GM23338 (cell line): ENCODE measurements at regions not wholly inside any gene's neighbourhood (a gene's known extent, or its start where the extent isn't known, plus 50 kb on each side); places are given as distances from the start of the nearest gene placed in this dataset.

Experiments
- ATAC-seq: fragments of 200-7000 bp; cut with Tn5 transposase; 3 replicates; pipeline ENCODE4 v1.9.1; 2020
- DNase-seq: peaks from one replicate; pipeline ENCODE4 v3.0.0-alpha.2; 2015; ENCODE audit warnings: low spot score
- H2AFZ ChIP-seq: fragments of 200-600 bp; sonication (generic); 2 replicates; pipeline ENCODE4 v1.8.0; 2016; ENCODE audit warnings: antibody characterized with exemption, mild to moderate bottlenecking, moderate library complexity
- H3F3A ChIP-seq: fragments of 200-600 bp; sonication (generic); replicated peaks from 2 replicates; pipeline ENCODE4 v1.8.0; 2017; ENCODE audit warnings: antibody characterized with exemption, mixed run types, low read depth
- H3K27ac ChIP-seq: fragments of 200-600 bp; sonication (generic); 2 replicates; pipeline ENCODE4 v1.6.1; 2016; ENCODE audit warnings: low read depth
- H3K27me3 ChIP-seq: fragments of 200-600 bp; sonication (generic); 2 replicates; pipeline ENCODE4 v1.8.0; 2016; ENCODE audit warnings: mild to moderate bottlenecking, mixed run types, moderate library complexity; ENCODE audit not compliant: insufficient read depth
- H3K36me3 ChIP-seq: fragments of 200-600 bp; sonication (generic); 2 replicates; pipeline ENCODE4 v1.8.0; 2016; ENCODE audit warnings: mild to moderate bottlenecking; ENCODE audit not compliant: insufficient read depth
- H3K4me1 ChIP-seq: fragments of 200-600 bp; sonication (generic); 2 replicates; pipeline ENCODE4 v1.8.0; 2016; ENCODE audit warnings: mild to moderate bottlenecking, moderate library complexity; ENCODE audit not compliant: insufficient read depth
- H3K4me2 ChIP-seq: fragments of 200-600 bp; sonication (generic); 2 replicates; pipeline ENCODE4 v1.7.1; 2017; ENCODE audit warnings: mixed run types
- H3K4me3 ChIP-seq: fragments of 200-600 bp; sonication (generic); 2 replicates; pipeline ENCODE4 v1.6.1; 2016; ENCODE audit warnings: mixed run types
- H3K79me2 ChIP-seq: fragments of 200-600 bp; sonication (generic); replicated peaks from 2 replicates; pipeline ENCODE4 v1.8.0; 2017; ENCODE audit warnings: mild to moderate bottlenecking; ENCODE audit not compliant: insufficient read depth
- H3K9me2 ChIP-seq: fragments of 200-600 bp; sonication (generic); 2 replicates; pipeline ENCODE4 v1.8.0; 2017; ENCODE audit not compliant: insufficient read depth
- H4K20me1 ChIP-seq: fragments of 200-600 bp; sonication (generic); replicated peaks from 2 replicates; pipeline ENCODE4 v1.8.0; 2017; ENCODE audit warnings: mild to moderate bottlenecking; ENCODE audit not compliant: insufficient read depth
- H3K27ac Mint-ChIP-seq: 2 replicates; pipeline ENCODE4 v1.8.0; 2020; ENCODE audit warnings: inconsistent platforms, mild to moderate bottlenecking, moderate library complexity, mixed read lengths
- H3K27me3 Mint-ChIP-seq: 3 replicates; pipeline ENCODE4 v1.8.0; 2022; ENCODE audit warnings: low read depth, mild to moderate bottlenecking, moderate library complexity, mixed read lengths, inconsistent platforms; ENCODE audit not compliant: insufficient read depth, poor library complexity
- H3K36me3 Mint-ChIP-seq: 3 replicates; pipeline ENCODE4 v1.8.0; 2021; ENCODE audit warnings: low read depth, mild to moderate bottlenecking, inconsistent platforms, moderate library complexity, mixed read lengths
- H3K4me1 Mint-ChIP-seq: 3 replicates; pipeline ENCODE4 v1.8.0; 2020; ENCODE audit warnings: mild to moderate bottlenecking, inconsistent platforms, mixed read lengths
- H3K4me3 Mint-ChIP-seq: 3 replicates; pipeline ENCODE4 v1.8.0; 2021; ENCODE audit warnings: moderate library complexity, mild to moderate bottlenecking, inconsistent platforms, mixed read lengths
- H3K9me3 Mint-ChIP-seq: 3 replicates; pipeline ENCODE4 v1.8.0; 2020; ENCODE audit warnings: moderate library complexity, mild to moderate bottlenecking, inconsistent platforms, mixed read lengths
- CREB1 ChIP-seq: fragments of 250-450 bp; sonication (Bioruptor Pico); IDR thresholded peaks from 2 replicates; pipeline ENCODE4 v1.5.0; 2020; ENCODE audit warnings: low read depth, mild to moderate bottlenecking, moderate library complexity
- CTCF ChIP-seq, 2 experiments: fragments of 200-600 bp in 1 of 2; sonication (generic) in 1 of 2; conservative IDR thresholded peaks; 2 replicates each; pipeline versions ENCODE4 v1.5.1 to v1.6.1; 2016 to 2017; ENCODE audit warnings: antibody characterized with exemption in 2 of 2, low read depth in 2 of 2, mild to moderate bottlenecking in 2 of 2, moderate library complexity in 1 of 2
- ETS1 ChIP-seq: IDR thresholded peaks from 2 replicates; pipeline ENCODE4 v1.6.1; 2016; ENCODE audit warnings: antibody characterized with exemption
- EZH2 ChIP-seq: fragments of 200-600 bp; sonication (generic); IDR thresholded peaks from one replicate; pipeline ENCODE4 v1.8.0; 2017; ENCODE audit warnings: antibody characterized with exemption, mild to moderate bottlenecking, low read depth; ENCODE audit not compliant: unreplicated experiment
- JUNB ChIP-seq: IDR thresholded peaks from one replicate; pipeline ENCODE4 v1.6.1; 2016; ENCODE audit warnings: antibody characterized with exemption; ENCODE audit not compliant: unreplicated experiment
- NANOG ChIP-seq: IDR thresholded peaks from 2 replicates; pipeline ENCODE4 v1.6.1; 2016; ENCODE audit warnings: antibody characterized with exemption, borderline replicate concordance
- POLR2AphosphoS5 ChIP-seq: IDR thresholded peaks from 2 replicates; pipeline ENCODE4 v1.6.1; 2016; ENCODE audit warnings: antibody characterized with exemption, low read depth
- REST ChIP-seq: IDR thresholded peaks from one replicate; pipeline ENCODE4 v1.6.1; 2018; ENCODE audit warnings: antibody characterized with exemption; ENCODE audit not compliant: unreplicated experiment
- STAT1 ChIP-seq: IDR thresholded peaks from one replicate; pipeline ENCODE4 v1.6.1; 2016; ENCODE audit warnings: antibody characterized with exemption; ENCODE audit not compliant: unreplicated experiment
- ZNF114 ChIP-seq: fragments of 250-450 bp; sonication (Bioruptor Pico); IDR thresholded peaks from 2 replicates; pipeline ENCODE4 v1.5.0; 2020; ENCODE audit warnings: mild to moderate bottlenecking, moderate library complexity
- ZNF331 ChIP-seq: fragments of 250-450 bp; sonication (Bioruptor Pico); IDR thresholded peaks from 2 replicates; pipeline ENCODE4 v1.5.0; 2020; ENCODE audit warnings: low read depth, mild to moderate bottlenecking, moderate library complexity

GRCh38 chr1:218775501-218776021 lies 398.1 kb upstream of the LYPLAL1 start (continued):
- no peak for TF ChIP-seq REST
- TF ChIP-seq POLR2AphosphoS5: no peak
- no peak for TF ChIP-seq NANOG
- no peak for TF ChIP-seq CREB1 (CRISPR knock-in tag)
- TF ChIP-seq ETS1: no peak
- TF ChIP-seq JUNB: no peak
- no peak for TF ChIP-seq ZNF114 (CRISPR knock-in tag)
- TF ChIP-seq CTCF (conservative IDR thresholded peaks at IDR 0.05; ENCODE audit: low read depth in 2 of 2): no peak
- TF ChIP-seq STAT1: no peak
- TF ChIP-seq EZH2: no peak
- no peak for TF ChIP-seq ZNF331

GRCh38 chr1:218778257-218779126 lies 395.2 kb upstream of the LYPLAL1 start:
- Mint-ChIP-seq H3K27me3 (no peaks in the 10 kb centered on the region), H3K4me1 (peaks cover 5% of the 10 kb centered on the region; the same call in 2 of the 3 replicates), H3K4me3 (no peak overlapping the region), H3K36me3 (no peaks in the 10 kb centered on the region), H3K27ac (no peak overlapping the region), H3K9me3 (no peaks in the 10 kb centered on the region)
- Histone ChIP-seq H3K4me1 (peaks cover 3% of the 10 kb centered on the region), H3K36me3 (no peaks in the 10 kb centered on the region), H4K20me1 (no peaks in the 10 kb centered on the region), H2AFZ (no peak overlapping the region), H3K27me3 (no peaks in the 10 kb centered on the region), H3F3A (no peaks in the 10 kb centered on the region), H3K27ac (no peak overlapping the region), H3K79me2 (no peaks in the 10 kb centered on the region), H3K4me3 (no peak overlapping the region), H3K4me2 (no peak overlapping the region), H3K9me2 (0 out of 2 replicates have a peak, but pooled peaks cover 18% of the 10 kb centered on the region)
- no peak for DNase-seq
- TF ChIP-seq STAT1 (no peak), NANOG (no peak), ETS1 (no peak), CREB1 (CRISPR knock-in tag) (no peak), CTCF (conservative IDR thresholded peaks at IDR 0.05; ENCODE audit: low read depth in 2 of 2) (no peak), ZNF114 (CRISPR knock-in tag) (no peak), POLR2AphosphoS5 (no peak), REST (no peak)
- no peak for ATAC-seq
